H9 (cell line): ENCODE measurements at regions not wholly inside any gene's neighbourhood (a gene's known extent, or its start where the extent isn't known, plus 50 kb on each side); places are given as distances from the start of the nearest gene placed in this dataset.

Source experiments
- DNase-seq: peaks from one replicate; pipeline ENCODE4 v3.0.0-alpha.2; 2017
- H2AFZ ChIP-seq: one replicate; pipeline ENCODE4 v1.6.1; 2013; ENCODE audit warnings: mild to moderate bottlenecking, low read length, control low read depth, moderate library complexity
- H2AK5ac ChIP-seq: 2 replicates; pipeline ENCODE4 v1.6.1; 2013; ENCODE audit warnings: low read length, control low read depth, mixed read lengths; ENCODE audit not compliant: insufficient read length
- H2BK120ac ChIP-seq: one replicate; pipeline ENCODE4 v1.6.1; 2013; ENCODE audit warnings: low read depth, mild to moderate bottlenecking, low read length, control low read depth, inconsistent platforms; ENCODE audit not compliant: poor library complexity, severe bottlenecking
- H2BK12ac ChIP-seq: 2 replicates; pipeline ENCODE4 v1.6.1; 2013; ENCODE audit warnings: low read length, control low read depth, mixed read lengths, low read depth; ENCODE audit not compliant: insufficient read length
- H2BK15ac ChIP-seq: 2 replicates; pipeline ENCODE4 v1.6.1; 2013; ENCODE audit warnings: low read depth, low read length, control low read depth
- H2BK20ac ChIP-seq: one replicate; pipeline ENCODE4 v1.6.1; 2013; ENCODE audit warnings: low read depth, mild to moderate bottlenecking, low read length, control low read depth, inconsistent platforms; ENCODE audit not compliant: poor library complexity, severe bottlenecking
- H2BK5ac ChIP-seq: 2 replicates; pipeline ENCODE4 v1.6.1; 2013; ENCODE audit warnings: low read length, control low read depth, mixed read lengths; ENCODE audit not compliant: insufficient read length
- H3K14ac ChIP-seq: 2 replicates; pipeline ENCODE4 v1.6.1; 2013; ENCODE audit warnings: low read length, control low read depth; ENCODE audit not compliant: insufficient read depth
- H3K18ac ChIP-seq: 2 replicates; pipeline ENCODE4 v1.6.1; 2013; ENCODE audit warnings: low read depth, mild to moderate bottlenecking, mixed read lengths, low read length, control low read depth; ENCODE audit not compliant: insufficient read length
- H3K23ac ChIP-seq: 2 replicates; pipeline ENCODE4 v1.6.1; 2013; ENCODE audit warnings: low read length, control low read depth, mixed read lengths, low read depth; ENCODE audit not compliant: insufficient read length
- H3K23me2 ChIP-seq: 2 replicates; pipeline ENCODE4 v1.6.1; 2013; ENCODE audit warnings: low read depth, mild to moderate bottlenecking, mixed read lengths, low read length, control low read depth; ENCODE audit not compliant: insufficient read length, poor library complexity, severe bottlenecking
- H3K27ac ChIP-seq: 2 replicates; pipeline ENCODE4 v1.5.1; 2013; ENCODE audit warnings: low read length, control low read depth, mixed read lengths, low read depth; ENCODE audit not compliant: insufficient read length
- H3K27me3 ChIP-seq: 2 replicates; pipeline ENCODE4 v1.6.1; 2013; ENCODE audit warnings: low read length, control low read depth, inconsistent platforms; ENCODE audit not compliant: insufficient read depth
- H3K4ac ChIP-seq: 2 replicates; pipeline ENCODE4 v1.6.1; 2013; ENCODE audit warnings: low read depth, mild to moderate bottlenecking, control low read depth, inconsistent platforms, low read length, moderate library complexity
- H3K4me1 ChIP-seq: 2 replicates; pipeline ENCODE4 v1.6.1; 2013; ENCODE audit warnings: low read length, control low read depth, inconsistent platforms; ENCODE audit not compliant: insufficient read depth
- H3K4me2 ChIP-seq: 2 replicates; pipeline ENCODE4 v1.6.1; 2013; ENCODE audit warnings: low read length, control low read depth, mixed read lengths; ENCODE audit not compliant: insufficient read length, insufficient read depth
- H3K56ac ChIP-seq: 2 replicates; pipeline ENCODE4 v1.6.1; 2013; ENCODE audit warnings: low read depth, mild to moderate bottlenecking, mixed read lengths, low read length, control low read depth; ENCODE audit not compliant: insufficient read length
- H3K79me1 ChIP-seq: 2 replicates; pipeline ENCODE4 v1.6.1; 2013; ENCODE audit warnings: low read depth, mild to moderate bottlenecking, moderate library complexity, low read length, control low read depth, inconsistent platforms; ENCODE audit not compliant: insufficient read depth, poor library complexity, severe bottlenecking
- H3K79me2 ChIP-seq: 2 replicates; pipeline ENCODE4 v1.6.1; 2013; ENCODE audit warnings: low read length, control low read depth, inconsistent platforms; ENCODE audit not compliant: insufficient read depth
- H3K9ac ChIP-seq: 2 replicates; pipeline ENCODE4 v1.6.1; 2013; ENCODE audit warnings: low read length, control low read depth, mixed read lengths; ENCODE audit not compliant: insufficient read length; ENCODE audit errors: extremely low read depth
- H3K9me3 ChIP-seq: one replicate; pipeline ENCODE4 v1.6.1; 2013; ENCODE audit warnings: low read depth, low read length, inconsistent platforms; ENCODE audit not compliant: control insufficient read depth
- H3T11ph ChIP-seq: one replicate; pipeline ENCODE4 v1.6.1; 2013; ENCODE audit warnings: mild to moderate bottlenecking, low read length, control low read depth, inconsistent platforms
- H4K20me1 ChIP-seq: one replicate; pipeline ENCODE4 v1.6.1; 2013; ENCODE audit not compliant: control insufficient read depth, insufficient read length, insufficient read depth
- H4K5ac ChIP-seq: 2 replicates; pipeline ENCODE4 v1.6.1; 2013; ENCODE audit warnings: low read depth, mild to moderate bottlenecking, mixed read lengths, low read length, control low read depth; ENCODE audit not compliant: insufficient read length
- H4K8ac ChIP-seq: replicated peaks from 2 replicates; pipeline ENCODE4 v1.6.1; 2013; ENCODE audit warnings: low read length, control low read depth, mixed read lengths, low read depth; ENCODE audit not compliant: insufficient read length
- H4K91ac ChIP-seq: 2 replicates; pipeline ENCODE4 v1.6.1; 2013; ENCODE audit warnings: low read depth, mild to moderate bottlenecking, moderate library complexity, mixed read lengths, low read length, control low read depth; ENCODE audit not compliant: insufficient read length
- H3K27ac Mint-ChIP-seq, 3 experiments: 2 replicates in 2 of 3; 3 replicates in 1 of 3; pipeline ENCODE4 v1.8.0; 2020 to 2021; ENCODE audit warnings: mixed read lengths in 3 of 3, mild to moderate bottlenecking in 1 of 3, moderate library complexity in 1 of 3
- H3K27me3 Mint-ChIP-seq: 2 replicates; pipeline ENCODE4 v1.8.0; 2021; ENCODE audit warnings: low read depth, mild to moderate bottlenecking, moderate library complexity, mixed read lengths
- H3K36me3 Mint-ChIP-seq, 3 experiments: 2 replicates in 2 of 3; 3 replicates in 1 of 3; pipeline ENCODE4 v1.8.0; 2020 to 2021; ENCODE audit warnings: low read depth in 3 of 3, mixed read lengths in 3 of 3; ENCODE audit not compliant: insufficient read depth in 1 of 3
- H3K4me1 Mint-ChIP-seq, 2 experiments: 2 replicates each; pipeline ENCODE4 v1.8.0; 2020; ENCODE audit warnings: mixed read lengths in 2 of 2
- H3K4me3 Mint-ChIP-seq, 2 experiments: 2 replicates in 1 of 2; 3 replicates in 1 of 2; pipeline ENCODE4 v1.8.0; 2020 to 2021; ENCODE audit warnings: mild to moderate bottlenecking in 2 of 2, mixed read lengths in 2 of 2, moderate library complexity in 1 of 2
- H3K9me3 Mint-ChIP-seq, 2 experiments: 2 replicates in 1 of 2; 3 replicates in 1 of 2; pipeline ENCODE4 v1.8.0; 2020; ENCODE audit warnings: mild to moderate bottlenecking in 2 of 2, mixed read lengths in 2 of 2, moderate library complexity in 1 of 2
- CTCF ChIP-seq: fragments of 200-600 bp; sonication (generic); conservative IDR thresholded peaks from 3 replicates; pipeline ENCODE4 v1.8.0; 2021; ENCODE audit warnings: antibody characterized with exemption, mild to moderate bottlenecking
- WGBS: extraction: QIAGEN DNeasy Blood & Tissue Kit; methylation state at CpG from one replicate; pipeline ENCODE4 v1.1.7; 2013; ENCODE audit warnings: missing lambda C conversion rate, low lambda C conversion rate, mixed read lengths; ENCODE audit not compliant: insufficient read length; ENCODE audit errors: extremely low coverage; 5-methylcytosine and 5-hydroxymethylcytosine counted together

- no peak overlapping the region for H2AFZ ChIP-seq
- no peak overlapping the region for H3K27ac ChIP-seq
- no peak overlapping the region for H2BK20ac ChIP-seq
- no peak overlapping the region; a peak in 1 of 7 replicates for H3K27ac Mint-ChIP-seq
- 0 out of 5 replicates have a peak, but pooled peaks cover 0 to 2% of the 10 kb centered on the region in 2 experiments for H3K9me3 Mint-ChIP-seq
- H2BK5ac ChIP-seq, result no peak overlapping the region
- no peak overlapping the region for H2BK12ac ChIP-seq
- H3K4ac ChIP-seq, result no peak overlapping the region
- H3K36me3 Mint-ChIP-seq, result no peaks in the 10 kb centered on the region
- H3K79me2 ChIP-seq, result no peaks in the 10 kb centered on the region
- H3K23ac ChIP-seq, result no peak overlapping the region
- DNase-seq, result no peak
- no peaks in the 10 kb centered on the region for H3K27me3 ChIP-seq
- no peak overlapping the region for H3T11ph ChIP-seq
- H2BK15ac ChIP-seq, result no peak overlapping the region
- no peaks in the 10 kb centered on the region for H4K20me1 ChIP-seq
- no peak overlapping the region for H3K4me3 Mint-ChIP-seq
- no peak overlapping the region for H2BK120ac ChIP-seq
- no peak overlapping the region for H4K5ac ChIP-seq
- no peaks in the 10 kb centered on the region for H3K4me1 ChIP-seq
- no peak for TF ChIP-seq CTCF
- no CpG with 5 or more reads among the region's 3 CpGs for WGBS
- H3K4me1 Mint-ChIP-seq, result peaks cover 9 to 14% of the 10 kb centered on the region in 2 experiments
- peaks cover 16% of the 10 kb centered on the region for H3K27me3 Mint-ChIP-seq
- no peak overlapping the region for H2AK5ac ChIP-seq
- no peak overlapping the region for H3K56ac ChIP-seq
- no peaks in the 10 kb centered on the region for H3K23me2 ChIP-seq
- no peak overlapping the region for H4K91ac ChIP-seq
- H3K14ac ChIP-seq, result no peak overlapping the region
- no peak overlapping the region for H3K9ac ChIP-seq
- H3K79me1 ChIP-seq, result no peaks in the 10 kb centered on the region
- no peaks in the 10 kb centered on the region for H3K9me3 ChIP-seq
- no peak overlapping the region for H3K18ac ChIP-seq
- H4K8ac ChIP-seq, result no peak overlapping the region
- H3K4me2 ChIP-seq, result no peak overlapping the region
Observed at GRCh38 chr7:41821521-41822213, 118.8 kb upstream of the INHBA start.
